Frontal cortex (tissue), 3 donors: ENCODE measurements at regions not wholly inside any gene's neighbourhood (a gene's known extent, or its start where the extent isn't known, plus 50 kb on each side); places are given as distances from the start of the nearest gene placed in this dataset.

Source experiments
- DNase-seq, 2 donors: peaks; one replicate each; pipeline ENCODE4 v3.0.0; 2012; ENCODE audit warnings: low spot score in 2 of 2
- FAIRE-seq: peaks from 2 replicates; lab custom pipeline; 2012; peaks lifted over from hg19 to GRCh38; lab: Jason Lieb, UNC
- donor health status: control.
- donor health status: control.
- donor health status: control.

GRCh38 chr11:8325591-8326304 is 62.1 kb upstream of the LMO1 start:
- FAIRE-seq (no peak), DNase-seq (no peak)

GRCh38 chr11:8323161-8323935 is 59.7 kb upstream of the LMO1 start:
- no peak for FAIRE-seq
- no peak for DNase-seq

GRCh38 chr11:8321876-8322275 is 58.2 kb upstream of the LMO1 start:
- DNase-seq (no peak), FAIRE-seq (no peak)

- DNase-seq, result no peak
- no peak for FAIRE-seq
These were observed 56.4 kb upstream of the LMO1 start for GRCh38 chr11:8320076-8320475.

- no peak for FAIRE-seq
- no peak for DNase-seq
These were observed 54.9 kb upstream of the LMO1 start for GRCh38 chr11:8318536-8318935.

- no peak for FAIRE-seq
- no peak for DNase-seq
These were observed 53.5 kb upstream of the LMO1 start for GRCh38 chr11:8317159-8317558.

- no peak for FAIRE-seq
These were observed 52.3 kb upstream of the LMO1 start for GRCh38 chr11:8315954-8316353.

GRCh38 chr11:8315463-8315862 is 51.8 kb upstream of the LMO1 start:
- no peak for DNase-seq
- no peak for FAIRE-seq

More at GRCh38 chr11:8315954-8316353, 52.3 kb upstream of the LMO1 start:
- DNase-seq, result no peak

GRCh38 chr11:8314916-8315315 is 51.2 kb upstream of the LMO1 start:
- FAIRE-seq (no peak), DNase-seq (no peak)

GRCh38 chr11:8313504-8314090 is 49.9 kb upstream of the LMO1 start:
- DNase-seq, result no peak
- no peak for FAIRE-seq
